OCI-LY3 (cell line): ENCODE measurements at regions not wholly inside any gene's neighbourhood (a gene's known extent, or its start where the extent isn't known, plus 50 kb on each side); places are given as distances from the start of the nearest gene placed in this dataset.

ENCODE experiments used
- H2AFZ ChIP-seq: fragments of 200-600, 300-600 bp; shearing (Covaris generic); 2 replicates; pipeline ENCODE4 v1.6.0; 2014; ENCODE audit warnings: antibody characterized with exemption, low read depth, low read length
- H3K27ac ChIP-seq: fragments of 200-600, 300-600 bp; sonication (generic); 2 replicates; pipeline ENCODE4 v1.5.1; 2014; ENCODE audit warnings: mild to moderate bottlenecking, low read length, moderate library complexity, mixed read lengths
- H3K27me3 ChIP-seq: fragments of 200-600, 300-600 bp; sonication (generic); 2 replicates; pipeline ENCODE4 v1.6.1; 2014; ENCODE audit warnings: low read depth, low read length, mixed read lengths
- H3K36me3 ChIP-seq: fragments of 200-600, 300-600 bp; sonication (generic); replicated peaks from 2 replicates; pipeline ENCODE3; 2014; ENCODE audit warnings: low read depth, low read length, mixed read lengths
- H3K4me1 ChIP-seq: fragments of 300-600, 200-600 bp; sonication (generic); 2 replicates; pipeline ENCODE4 v1.6.1; 2014; ENCODE audit warnings: low read length, mixed read lengths
- H3K4me2 ChIP-seq: fragments of 200-600, 300-600 bp; sonication (generic); 2 replicates; pipeline ENCODE4 v1.6.1; 2014; ENCODE audit warnings: low read length, mixed read lengths
- H3K4me3 ChIP-seq: fragments of 300-600, 200-600 bp; sonication (generic); 2 replicates; pipeline ENCODE4 v1.5.1; 2014; ENCODE audit warnings: antibody characterized with exemption, mild to moderate bottlenecking, low read length, moderate library complexity
- H3K79me2 ChIP-seq: fragments of 300-600, 200-600 bp; shearing (Covaris generic); 2 replicates; pipeline ENCODE4 v1.6.1; 2014; ENCODE audit warnings: mild to moderate bottlenecking, low read length, mixed read lengths
- H3K9ac ChIP-seq: fragments of 300-600, 200-600 bp; shearing (Covaris generic); 2 replicates; pipeline ENCODE4 v1.6.0; 2014; ENCODE audit warnings: mild to moderate bottlenecking, low read length, moderate library complexity
- H3K9me3 ChIP-seq: fragments of 200-600, 300-600 bp; shearing (Covaris generic); 2 replicates; pipeline ENCODE4 v1.6.1; 2014; ENCODE audit warnings: low read length, mixed read lengths; ENCODE audit not compliant: insufficient read depth
- H4K20me1 ChIP-seq: fragments of 200-600, 300-600 bp; sonication (generic); 2 replicates; pipeline ENCODE4 v1.6.1; 2016; ENCODE audit warnings: low read length, mixed read lengths; ENCODE audit not compliant: insufficient read depth
- CTCF ChIP-seq: fragments of 200-600, 300-600 bp; sonication (generic); IDR thresholded peaks from 2 replicates; pipeline ENCODE4 v1.5.1; 2014; ENCODE audit warnings: antibody characterized with exemption, low read length, low read depth
- EZH2phosphoT487 ChIP-seq: fragments of 200-600 bp; shearing (Covaris generic); IDR thresholded peaks from 2 replicates; pipeline ENCODE4 v1.6.1; 2018; ENCODE audit warnings: antibody characterized with exemption, mixed run types, low read depth

GRCh38 chr2:153819074-153819473 lies 52.6 kb upstream of the GALNT13 start:
- Histone ChIP-seq H2AFZ (no peak overlapping the region), H4K20me1 (no peaks in the 10 kb centered on the region), H3K79me2 (no peaks in the 10 kb centered on the region), H3K36me3 (no peaks in the 10 kb centered on the region), H3K27me3 (no peaks in the 10 kb centered on the region), H3K4me1 (no peaks in the 10 kb centered on the region), H3K27ac (no peak overlapping the region), H3K4me2 (no peak overlapping the region), H3K9me3 (no peaks in the 10 kb centered on the region), H3K9ac (no peak overlapping the region), H3K4me3 (no peak overlapping the region)
- no peak for TF ChIP-seq CTCF
- TF ChIP-seq EZH2phosphoT487, result no peak

- H3K9me3 ChIP-seq, result no peaks in the 10 kb centered on the region
- H3K9ac ChIP-seq, result no peak overlapping the region
- H3K4me2 ChIP-seq, result no peak overlapping the region
- no peak overlapping the region for H3K4me3 ChIP-seq
- H2AFZ ChIP-seq, result no peak overlapping the region
- no peaks in the 10 kb centered on the region for H4K20me1 ChIP-seq
- no peaks in the 10 kb centered on the region for H3K36me3 ChIP-seq
- no peaks in the 10 kb centered on the region for H3K4me1 ChIP-seq
- no peaks in the 10 kb centered on the region for H3K27me3 ChIP-seq
- TF ChIP-seq EZH2phosphoT487 (no peak), CTCF (peak; percentile 24)
- no peaks in the 10 kb centered on the region for H3K79me2 ChIP-seq
- H3K27ac ChIP-seq, result no peak overlapping the region
Observed at GRCh38 chr2:153819501-153819900, 52.2 kb upstream of the GALNT13 start.
